ENCODE measurements at regions not wholly inside any gene's neighbourhood (a gene's known extent, or its start where the extent isn't known, plus 50 kb on each side); places are given as distances from the start of the nearest gene placed in this dataset.

DNA sequence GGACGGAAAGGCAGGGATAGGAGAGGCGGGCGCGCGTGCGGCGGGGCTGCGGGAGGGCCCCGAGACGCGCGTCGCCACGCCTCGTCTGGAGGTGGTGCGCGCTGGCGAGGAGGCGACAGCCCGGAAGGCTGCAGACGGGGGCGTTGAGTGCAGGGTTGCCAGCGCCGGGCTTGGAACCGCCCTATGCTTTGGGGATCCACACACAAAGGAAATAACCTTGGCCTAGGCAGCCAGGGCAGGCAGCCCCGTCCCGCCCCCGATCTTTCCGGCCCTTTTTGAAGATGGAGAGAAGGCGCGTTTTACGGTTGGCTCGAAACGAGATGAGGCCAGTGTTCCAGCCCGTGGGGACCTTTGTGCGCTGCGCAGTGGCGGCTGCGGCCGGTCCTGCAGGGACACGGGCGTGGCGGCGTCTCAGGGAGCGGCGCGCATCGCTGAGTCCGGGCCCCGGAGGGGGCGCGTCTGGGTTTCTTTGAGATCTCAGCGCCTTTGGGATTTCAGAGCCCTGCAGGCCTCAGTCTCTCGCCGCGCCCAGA is 50.8 kb upstream of the TRIM2 start:
- DNase-seq (ENCODE audit: low spot score), result no peak
- in situ Hi-C loops (cut with HindIII; ENCODE audit: low sequenced_read_pairs), result no loop called here

DNA sequence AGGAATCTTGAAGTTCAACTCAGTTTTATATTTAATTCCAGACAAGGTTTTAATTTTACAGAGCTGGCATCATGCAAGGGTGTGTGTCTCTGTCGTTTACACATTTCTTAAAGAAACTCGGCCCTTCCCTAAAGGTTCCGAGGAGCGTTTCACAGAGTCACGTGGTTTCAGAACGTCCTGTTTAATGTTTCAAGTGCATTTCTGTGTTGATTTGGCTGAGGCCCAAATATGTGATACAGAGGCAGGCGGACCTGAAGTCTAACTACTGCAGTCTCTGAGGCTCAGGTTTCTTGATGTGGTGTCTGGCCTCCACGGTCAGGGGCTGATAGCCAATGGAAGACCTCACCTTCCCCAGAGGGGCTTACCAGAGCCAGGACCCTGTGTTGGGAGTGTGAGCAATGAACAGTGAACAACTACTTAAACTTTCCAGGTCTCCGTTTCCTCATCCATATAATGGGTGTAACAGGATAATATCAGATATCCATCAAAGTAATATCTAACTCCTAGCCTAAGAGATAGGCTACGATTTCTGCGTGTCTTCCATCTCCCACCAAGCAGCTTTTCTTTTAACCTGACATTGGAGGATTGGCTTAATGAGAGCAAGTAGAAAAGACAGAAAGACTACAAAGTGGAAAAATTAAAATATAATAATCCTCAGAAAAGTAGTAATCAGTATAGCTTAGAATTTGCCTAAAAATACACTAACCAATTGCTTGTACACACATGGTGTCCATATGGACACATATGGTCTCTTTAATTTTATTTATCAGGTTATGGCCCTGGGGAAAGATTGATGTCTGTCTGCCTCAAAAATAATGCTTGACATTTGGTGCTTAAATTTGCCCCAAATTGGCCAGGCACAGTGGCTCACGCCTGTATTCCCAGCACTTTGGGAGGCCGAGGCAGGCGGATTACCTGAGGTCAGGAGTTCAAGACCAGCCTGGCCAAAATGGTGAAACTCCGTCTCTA is 50.0 kb upstream of the TRIM2 start:
- DNase-seq (ENCODE audit: low spot score), result peak; percentile 23
- in situ Hi-C loops (cut with HindIII; ENCODE audit: low sequenced_read_pairs), result no loop called here

Measured in G401 (cell line).